SK-N-SH treated with all-trans-retinoic acid at 6 μM for 48 hours (cell line): ENCODE measurements at regions not wholly inside any gene's neighbourhood (a gene's known extent, or its start where the extent isn't known, plus 50 kb on each side); places are given as distances from the start of the nearest gene placed in this dataset.

Source experiments
- CREB5 ChIP-seq: fragments of 250-450 bp; sonication (Bioruptor Pico); IDR thresholded peaks from 2 replicates; pipeline ENCODE4 v1.5.1; 2020; ENCODE audit warnings: low read depth, mild to moderate bottlenecking, moderate library complexity
- CSRNP3 ChIP-seq: fragments of 250-450 bp; sonication (Bioruptor Pico); IDR thresholded peaks from 2 replicates; pipeline ENCODE4 v1.5.1; 2021; ENCODE audit warnings: mild to moderate bottlenecking, moderate library complexity
- GLIS3 ChIP-seq: fragments of 250-450 bp; sonication (Bioruptor Pico); IDR thresholded peaks from 2 replicates; pipeline ENCODE4 v1.5.0; 2020; ENCODE audit warnings: mild to moderate bottlenecking, moderate library complexity
- TSHZ2 ChIP-seq: fragments of 250-450 bp; sonication (Bioruptor Pico); IDR thresholded peaks from 2 replicates; pipeline ENCODE4 v1.5.0; 2020; ENCODE audit warnings: mild to moderate bottlenecking, moderate library complexity
- ZC3H10 ChIP-seq: fragments of 250-450 bp; sonication (Bioruptor Pico); IDR thresholded peaks from 2 replicates; pipeline ENCODE4 v1.5.1; 2021; ENCODE audit warnings: mild to moderate bottlenecking, moderate library complexity
- ZFP3 ChIP-seq: fragments of 250-450 bp; sonication (Bioruptor Pico); IDR thresholded peaks from 2 replicates; pipeline ENCODE4 v1.5.0; 2020; ENCODE audit warnings: mild to moderate bottlenecking, moderate library complexity
- ZNF565 ChIP-seq: fragments of 450-650 bp; formaldehyde crosslinking; conservative IDR thresholded peaks from 2 replicates; pipeline ENCODE4 v1.5.0; 2020; ENCODE audit warnings: low read depth, mild to moderate bottlenecking, moderate library complexity

- TF ChIP-seq ZNF565, result no peak
- TF ChIP-seq TSHZ2 (CRISPR knock-in tag), result no peak
- TF ChIP-seq GLIS3 (CRISPR knock-in tag), result no peak
- TF ChIP-seq CREB5 (CRISPR knock-in tag), result no peak
- TF ChIP-seq CSRNP3 (CRISPR knock-in tag), result no peak
- TF ChIP-seq ZC3H10 (CRISPR knock-in tag), result no peak
- TF ChIP-seq ZFP3, result no peak
Observed at GRCh38 chr2:34785206-34785785, 1186.2 kb upstream of the FAM98A start.
